OCI-LY1 (cell line): ENCODE measurements at regions not wholly inside any gene's neighbourhood (a gene's known extent, or its start where the extent isn't known, plus 50 kb on each side); places are given as distances from the start of the nearest gene placed in this dataset.

Experiments used
- EZH2 ChIP-seq: fragments of 200-600 bp; sonication (generic), shearing (Covaris generic); IDR thresholded peaks from 2 replicates; pipeline ENCODE4 v1.8.0; 2017; ENCODE audit warnings: borderline replicate concordance, mixed run types, mild to moderate bottlenecking, antibody characterized with exemption, low read length, moderate library complexity, mixed read lengths
- TF ChIP-seq, protein P1 (sequence below): fragments of 200-600 bp; sonication (generic), shearing (Covaris generic); IDR thresholded peaks from 2 replicates; pipeline ENCODE4 v1.5.1; 2017; ENCODE audit warnings: mild to moderate bottlenecking, antibody characterized with exemption, low read length, moderate library complexity, mixed read lengths

DNA sequence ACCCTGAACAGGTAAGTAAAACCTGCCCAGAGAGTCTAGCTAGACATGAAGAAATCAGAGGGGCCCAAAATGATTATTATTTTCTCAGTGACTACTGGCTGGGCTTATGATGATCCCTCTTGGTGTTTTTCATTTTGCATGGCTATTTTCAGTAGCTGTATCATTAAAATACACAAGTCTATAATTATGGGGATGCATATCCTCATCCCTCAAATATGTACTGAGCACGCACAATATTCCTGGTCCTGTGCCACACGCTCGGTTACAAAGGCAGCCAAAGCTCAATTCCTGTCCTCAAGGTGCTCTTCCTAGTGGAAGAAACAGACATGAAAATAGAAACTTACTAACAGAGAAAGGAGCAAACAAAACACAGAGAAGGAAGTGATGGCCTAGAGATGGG lies 180.0 kb downstream of the DAD1 start:
- TF ChIP-seq, protein P1, sequence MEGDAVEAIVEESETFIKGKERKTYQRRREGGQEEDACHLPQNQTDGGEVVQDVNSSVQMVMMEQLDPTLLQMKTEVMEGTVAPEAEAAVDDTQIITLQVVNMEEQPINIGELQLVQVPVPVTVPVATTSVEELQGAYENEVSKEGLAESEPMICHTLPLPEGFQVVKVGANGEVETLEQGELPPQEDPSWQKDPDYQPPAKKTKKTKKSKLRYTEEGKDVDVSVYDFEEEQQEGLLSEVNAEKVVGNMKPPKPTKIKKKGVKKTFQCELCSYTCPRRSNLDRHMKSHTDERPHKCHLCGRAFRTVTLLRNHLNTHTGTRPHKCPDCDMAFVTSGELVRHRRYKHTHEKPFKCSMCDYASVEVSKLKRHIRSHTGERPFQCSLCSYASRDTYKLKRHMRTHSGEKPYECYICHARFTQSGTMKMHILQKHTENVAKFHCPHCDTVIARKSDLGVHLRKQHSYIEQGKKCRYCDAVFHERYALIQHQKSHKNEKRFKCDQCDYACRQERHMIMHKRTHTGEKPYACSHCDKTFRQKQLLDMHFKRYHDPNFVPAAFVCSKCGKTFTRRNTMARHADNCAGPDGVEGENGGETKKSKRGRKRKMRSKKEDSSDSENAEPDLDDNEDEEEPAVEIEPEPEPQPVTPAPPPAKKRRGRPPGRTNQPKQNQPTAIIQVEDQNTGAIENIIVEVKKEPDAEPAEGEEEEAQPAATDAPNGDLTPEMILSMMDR = no peak
- no peak for TF ChIP-seq EZH2
